ENCODE measurements at regions not wholly inside any gene's neighbourhood (a gene's known extent, or its start where the extent isn't known, plus 50 kb on each side); places are given as distances from the start of the nearest gene placed in this dataset.
"Not testable (repeated sequence)": the region's sequence is repeated elsewhere in the genome, so short reads cannot be mapped to it uniquely, and the experiment has no call there.

DNA sequence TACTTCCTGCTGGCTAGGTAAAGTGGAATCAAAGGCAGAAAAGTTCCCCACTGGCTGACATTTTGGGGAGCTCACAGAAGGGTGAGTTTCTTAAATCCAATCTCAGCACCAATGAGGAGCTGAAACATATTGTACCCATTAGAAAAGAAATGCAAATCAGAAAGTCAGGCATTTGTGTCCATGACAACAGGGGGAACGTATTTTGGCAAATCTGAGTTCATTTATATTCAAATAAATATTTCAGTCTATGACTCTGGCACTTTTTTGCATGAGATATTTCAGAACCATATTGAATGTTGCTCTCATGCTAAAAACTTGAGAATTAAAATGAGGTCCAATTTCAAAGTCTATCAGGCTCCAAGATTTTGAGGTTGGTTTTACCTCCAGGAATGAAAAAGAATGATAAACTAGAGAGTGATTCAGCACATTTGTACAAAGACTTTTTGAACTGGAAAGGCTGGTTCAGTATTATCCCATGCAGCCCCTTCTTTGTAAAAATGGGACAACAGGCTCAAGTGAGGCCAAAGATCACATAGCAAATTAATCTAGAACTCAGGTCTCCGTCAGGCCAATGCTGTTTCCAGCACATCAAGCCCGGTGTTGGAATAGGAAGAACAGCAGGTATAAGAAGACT lies 202.2 kb downstream of the RRAGC start:
- no peak for TF ChIP-seq POLR2A (IDR thresholded peaks at IDR 0.05)
- TF ChIP-seq, protein P1, sequence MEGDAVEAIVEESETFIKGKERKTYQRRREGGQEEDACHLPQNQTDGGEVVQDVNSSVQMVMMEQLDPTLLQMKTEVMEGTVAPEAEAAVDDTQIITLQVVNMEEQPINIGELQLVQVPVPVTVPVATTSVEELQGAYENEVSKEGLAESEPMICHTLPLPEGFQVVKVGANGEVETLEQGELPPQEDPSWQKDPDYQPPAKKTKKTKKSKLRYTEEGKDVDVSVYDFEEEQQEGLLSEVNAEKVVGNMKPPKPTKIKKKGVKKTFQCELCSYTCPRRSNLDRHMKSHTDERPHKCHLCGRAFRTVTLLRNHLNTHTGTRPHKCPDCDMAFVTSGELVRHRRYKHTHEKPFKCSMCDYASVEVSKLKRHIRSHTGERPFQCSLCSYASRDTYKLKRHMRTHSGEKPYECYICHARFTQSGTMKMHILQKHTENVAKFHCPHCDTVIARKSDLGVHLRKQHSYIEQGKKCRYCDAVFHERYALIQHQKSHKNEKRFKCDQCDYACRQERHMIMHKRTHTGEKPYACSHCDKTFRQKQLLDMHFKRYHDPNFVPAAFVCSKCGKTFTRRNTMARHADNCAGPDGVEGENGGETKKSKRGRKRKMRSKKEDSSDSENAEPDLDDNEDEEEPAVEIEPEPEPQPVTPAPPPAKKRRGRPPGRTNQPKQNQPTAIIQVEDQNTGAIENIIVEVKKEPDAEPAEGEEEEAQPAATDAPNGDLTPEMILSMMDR (IDR thresholded peaks at IDR 0.05) = no peak
- TF ChIP-seq POLR2AphosphoS5 (IDR thresholded peaks at IDR 0.05) = no peak
- no peak for TF ChIP-seq EP300 (IDR thresholded peaks at IDR 0.05)
- ATAC-seq = no peak
- no peaks in the 10 kb centered on the region for H3K36me3 ChIP-seq
- H3K9me3 ChIP-seq = peaks cover 0 to 12% (median 0%) of the 10 kb centered on the region in 3 donors
- H3K27me3 ChIP-seq = peaks cover 63% of the 10 kb centered on the region
- no peak overlapping the region for H3K27ac ChIP-seq
- 63 to 66% methylated on average over 3 of the region's 3 CpGs for WGBS, 2 donors (ENCODE audit: low coverage in 1 of 2)
- H3K4me3 ChIP-seq = no peak overlapping the region
- no peaks in the 10 kb centered on the region for H3K4me1 ChIP-seq

- no peaks in the 10 kb centered on the region for H3K4me1 ChIP-seq
- no peaks in the 10 kb centered on the region for H3K36me3 ChIP-seq
- H3K4me3 ChIP-seq = no peak overlapping the region
- TF ChIP-seq POLR2A (IDR thresholded peaks at IDR 0.05) (no peak), POLR2AphosphoS5 (IDR thresholded peaks at IDR 0.05) (no peak), EP300 (IDR thresholded peaks at IDR 0.05) (no peak)
- TF ChIP-seq, protein P1 (IDR thresholded peaks at IDR 0.05) = no peak
- no peak overlapping the region for H3K27ac ChIP-seq
- peaks cover 66% of the 10 kb centered on the region for H3K27me3 ChIP-seq
- H3K9me3 ChIP-seq = peaks cover 0 to 12% (median 0%) of the 10 kb centered on the region in 3 donors
- WGBS, 2 donors (ENCODE audit: low coverage in 1 of 2) = 46 to 50% methylated on average over 3 to 4 of the region's 4 CpGs
- no peak for ATAC-seq
Observed at GRCh38 chr1:38656726-38657125, 202.8 kb downstream of the RRAGC start.

DNA sequence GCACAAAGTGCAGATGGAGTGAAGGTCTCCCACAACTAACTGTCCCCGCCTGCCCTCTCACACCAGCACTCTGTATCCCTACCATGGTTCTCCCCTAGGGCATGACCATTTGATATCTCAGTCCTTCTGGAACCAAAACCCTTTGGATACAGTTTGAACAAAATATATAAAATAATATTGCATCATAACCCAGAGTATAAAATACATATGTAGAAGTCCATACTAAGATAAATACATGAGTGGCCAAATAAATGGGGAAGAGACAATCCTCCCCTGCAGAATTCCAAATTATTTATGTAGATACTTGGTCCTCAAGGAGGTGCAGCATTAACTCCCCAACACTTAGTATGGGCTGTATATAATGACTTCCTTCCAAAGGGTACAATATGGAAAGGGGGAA lies 207.4 kb downstream of the RRAGC start:
- Histone ChIP-seq H3K9me3 (no peaks in the 10 kb centered on the region), H3K4me1 (no peaks in the 10 kb centered on the region), H3K4me3 (no peak overlapping the region), H3K36me3 (no peaks in the 10 kb centered on the region), H3K27me3 (peaks cover 50% of the 10 kb centered on the region), H3K27ac (no peak overlapping the region)
- TF ChIP-seq POLR2AphosphoS5 (IDR thresholded peaks at IDR 0.05) = no peak
- no peak for TF ChIP-seq EP300 (IDR thresholded peaks at IDR 0.05)
- TF ChIP-seq, protein P1 (IDR thresholded peaks at IDR 0.05) = no peak
- no peak for TF ChIP-seq POLR2A (IDR thresholded peaks at IDR 0.05)
- 89% methylated on average over 1 of the region's 1 CpG; no CpG with 5 or more reads in 1 of the 2 donors for WGBS, 2 donors (ENCODE audit: low coverage in 1 of 2)
- ATAC-seq = no peak

DNA sequence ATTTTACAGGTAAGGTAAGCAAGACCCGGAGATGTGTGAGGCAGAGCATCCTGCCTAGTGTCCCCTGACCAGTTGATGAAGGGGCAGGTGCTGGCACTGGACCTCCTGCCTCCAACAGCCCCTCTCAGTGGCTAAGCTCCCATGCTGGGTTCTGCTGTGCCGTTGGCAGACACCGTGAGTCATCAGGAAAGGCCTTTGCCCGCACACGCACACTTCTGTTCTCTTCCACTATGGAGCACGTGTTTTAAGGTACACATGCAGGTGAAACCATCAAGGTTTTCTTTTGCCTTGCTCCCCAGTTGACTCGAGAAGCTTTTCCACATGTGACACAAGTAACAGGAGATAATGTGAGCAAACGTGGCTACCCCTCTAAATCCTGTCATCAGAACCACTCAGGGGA lies 207.9 kb downstream of the RRAGC start:
- H3K27ac ChIP-seq = no peak overlapping the region
- TF ChIP-seq, protein P1 (IDR thresholded peaks at IDR 0.05) = no peak
- no peak for ATAC-seq
- H3K27me3 ChIP-seq = peaks cover 50% of the 10 kb centered on the region
- H3K9me3 ChIP-seq = no peaks in the 10 kb centered on the region
- H3K36me3 ChIP-seq = no peaks in the 10 kb centered on the region
- no peaks in the 10 kb centered on the region for H3K4me1 ChIP-seq
- 80% methylated on average over 5 of the region's 8 CpGs; no CpG with 5 or more reads in 1 of the 2 donors for WGBS, 2 donors (ENCODE audit: low coverage in 1 of 2)
- H3K4me3 ChIP-seq = no peak overlapping the region

- Histone ChIP-seq H3K4me3 (no peak overlapping the region), H3K36me3 (no peaks in the 10 kb centered on the region), H3K9me3 (no peaks in the 10 kb centered on the region), H3K4me1 (no peaks in the 10 kb centered on the region), H3K27ac (no peak overlapping the region), H3K27me3 (peaks cover 25% of the 10 kb centered on the region)
- ATAC-seq = no peak
- TF ChIP-seq POLR2AphosphoS5 (IDR thresholded peaks at IDR 0.05) (no peak), EP300 (IDR thresholded peaks at IDR 0.05) (no peak)
- TF ChIP-seq, protein P1 (IDR thresholded peaks at IDR 0.05) = no peak
- 56 to 59% methylated on average over 2 to 3 of the region's 6 CpGs for WGBS, 2 donors (ENCODE audit: low coverage in 1 of 2)
Observed at GRCh38 chr1:38648417-38648816, 211.2 kb downstream of the RRAGC start.

DNA sequence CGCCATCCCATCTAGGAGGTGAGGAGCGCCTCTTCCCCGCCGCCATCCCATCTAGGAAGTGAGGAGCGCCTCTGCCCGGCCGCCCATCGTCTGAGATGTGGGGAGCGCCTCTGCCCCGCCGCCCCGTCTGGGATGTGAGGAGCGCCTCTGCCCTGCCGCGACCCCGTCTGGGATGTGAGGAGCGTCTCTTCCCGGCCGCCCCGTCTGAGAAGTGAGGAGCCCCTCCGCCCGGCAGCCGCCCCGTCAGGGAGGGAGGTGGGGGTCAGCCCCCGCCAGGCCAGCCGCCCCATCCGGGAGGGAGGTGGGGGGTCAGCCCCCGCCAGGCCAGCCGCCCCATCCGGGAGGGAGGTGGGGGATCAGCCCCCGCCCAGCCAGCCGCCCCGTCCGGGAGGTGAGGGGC lies 212.2 kb downstream of the RRAGC start:
- H3K27me3 ChIP-seq = peaks cover 25% of the 10 kb centered on the region
- not testable (repeated sequence) for H3K4me1 ChIP-seq, H3K9me3 ChIP-seq, ATAC-seq, H3K4me3 ChIP-seq, H3K36me3 ChIP-seq, H3K27ac ChIP-seq
- WGBS, 2 donors (ENCODE audit: low coverage in 1 of 2) = no CpG with 5 or more reads among the region's 34 CpGs
